ENCODE measurements at regions not wholly inside any gene's neighbourhood (a gene's known extent, or its start where the extent isn't known, plus 50 kb on each side); places are given as distances from the start of the nearest gene placed in this dataset.
A peak's percentile ranks its signal among the peaks of the same experiment; 100 is the strongest.

- ATAC-seq = peak; percentile 78; the same call in 2 of the 3 replicates
- no peak for TF ChIP-seq ZFP30 (CRISPR knock-in tag; IDR thresholded peaks at IDR 0.05)
- no peak for TF ChIP-seq CREB5 (CRISPR knock-in tag; IDR thresholded peaks at IDR 0.05; ENCODE audit: low read depth)
- TF ChIP-seq RARB (CRISPR knock-in tag; IDR thresholded peaks at IDR 0.05) = no peak
- no peak for TF ChIP-seq BACH2 (CRISPR knock-in tag; IDR thresholded peaks at IDR 0.05; ENCODE audit: borderline replicate concordance)
Measured at GRCh38 chr17:6231886-6232731, 161.9 kb downstream of the WSCD1 start.

DNA sequence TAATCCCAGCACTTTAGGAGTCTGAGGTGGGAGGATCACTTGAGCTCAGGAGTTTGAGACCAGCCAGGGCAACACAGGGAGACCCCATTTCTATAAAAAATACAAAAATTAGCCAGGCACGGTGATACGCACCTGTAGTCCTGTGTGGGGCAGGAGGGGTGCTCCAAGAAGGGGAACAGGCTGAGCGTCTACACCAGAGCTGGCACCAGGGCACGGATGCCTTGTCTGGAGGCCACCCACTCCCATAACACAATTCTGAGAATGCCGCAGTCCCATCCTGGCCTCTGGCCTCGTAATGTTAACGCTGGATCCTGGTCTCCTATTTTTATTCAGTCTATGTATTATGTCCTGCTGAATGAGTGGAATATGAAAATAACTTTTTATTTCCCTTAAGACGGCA, 161.3 kb downstream of the WSCD1 start:
- TF ChIP-seq CSDC2 (CRISPR knock-in tag; IDR thresholded peaks at IDR 0.05) = no peak
- no peak for TF ChIP-seq PATZ1 (CRISPR knock-in tag; IDR thresholded peaks at IDR 0.05; ENCODE audit: borderline replicate concordance)
- TF ChIP-seq OSR1 (CRISPR knock-in tag; IDR thresholded peaks at IDR 0.05) = no peak
- ATAC-seq = no peak

GRCh38 chr17:6218333-6218732, 148.2 kb downstream of the WSCD1 start:
- TF ChIP-seq PATZ1 (CRISPR knock-in tag; IDR thresholded peaks at IDR 0.05; ENCODE audit: borderline replicate concordance) = no peak
- TF ChIP-seq, protein P1, sequence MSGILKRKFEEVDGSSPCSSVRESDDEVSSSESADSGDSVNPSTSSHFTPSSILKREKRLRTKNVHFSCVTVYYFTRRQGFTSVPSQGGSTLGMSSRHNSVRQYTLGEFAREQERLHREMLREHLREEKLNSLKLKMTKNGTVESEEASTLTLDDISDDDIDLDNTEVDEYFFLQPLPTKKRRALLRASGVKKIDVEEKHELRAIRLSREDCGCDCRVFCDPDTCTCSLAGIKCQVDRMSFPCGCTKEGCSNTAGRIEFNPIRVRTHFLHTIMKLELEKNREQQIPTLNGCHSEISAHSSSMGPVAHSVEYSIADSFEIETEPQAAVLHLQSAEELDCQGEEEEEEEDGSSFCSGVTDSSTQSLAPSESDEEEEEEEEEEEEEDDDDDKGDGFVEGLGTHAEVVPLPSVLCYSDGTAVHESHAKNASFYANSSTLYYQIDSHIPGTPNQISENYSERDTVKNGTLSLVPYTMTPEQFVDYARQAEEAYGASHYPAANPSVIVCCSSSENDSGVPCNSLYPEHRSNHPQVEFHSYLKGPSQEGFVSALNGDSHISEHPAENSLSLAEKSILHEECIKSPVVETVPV (CRISPR knock-in tag; IDR thresholded peaks at IDR 0.05) = no peak
- TF ChIP-seq ZNF8 (CRISPR knock-in tag; IDR thresholded peaks at IDR 0.05) = no peak
- TF ChIP-seq TSHZ2 (CRISPR knock-in tag; IDR thresholded peaks at IDR 0.05) = no peak
- TF ChIP-seq TCF4 (CRISPR knock-in tag; IDR thresholded peaks at IDR 0.05; ENCODE audit: borderline replicate concordance) = no peak
- no peak for TF ChIP-seq ZFP30 (CRISPR knock-in tag; IDR thresholded peaks at IDR 0.05)
- TF ChIP-seq POU6F1 (CRISPR knock-in tag; IDR thresholded peaks at IDR 0.05; ENCODE audit: borderline replicate concordance, low read depth) = no peak
- TF ChIP-seq ISL1 (CRISPR knock-in tag; IDR thresholded peaks at IDR 0.05) = no peak
- TF ChIP-seq BACH2 (CRISPR knock-in tag; IDR thresholded peaks at IDR 0.05; ENCODE audit: borderline replicate concordance) = no peak
- no peak for TF ChIP-seq ZNF70 (CRISPR knock-in tag; IDR thresholded peaks at IDR 0.05)
- TF ChIP-seq OSR1 (CRISPR knock-in tag; IDR thresholded peaks at IDR 0.05) = no peak
- TF ChIP-seq SNAI2 (CRISPR knock-in tag; IDR thresholded peaks at IDR 0.05) = no peak

More at GRCh38 chr17:6218333-6218732, 148.2 kb downstream of the WSCD1 start:
- no peak for ATAC-seq

Measured in SK-N-SH treated with all-trans-retinoic acid at 6 μM for 48 hours (cell line).